HG03095 (cell line): ENCODE measurements at regions not wholly inside any gene's neighbourhood (a gene's known extent, or its start where the extent isn't known, plus 50 kb on each side); places are given as distances from the start of the nearest gene placed in this dataset.

Experiments used
- ATAC-seq: cut with Tn5 transposase; IDR thresholded peaks from one replicate; pipeline ENCODE4 v1.9.1; 2021; ENCODE audit warnings: moderate library complexity; ENCODE audit not compliant: unreplicated experiment

DNA sequence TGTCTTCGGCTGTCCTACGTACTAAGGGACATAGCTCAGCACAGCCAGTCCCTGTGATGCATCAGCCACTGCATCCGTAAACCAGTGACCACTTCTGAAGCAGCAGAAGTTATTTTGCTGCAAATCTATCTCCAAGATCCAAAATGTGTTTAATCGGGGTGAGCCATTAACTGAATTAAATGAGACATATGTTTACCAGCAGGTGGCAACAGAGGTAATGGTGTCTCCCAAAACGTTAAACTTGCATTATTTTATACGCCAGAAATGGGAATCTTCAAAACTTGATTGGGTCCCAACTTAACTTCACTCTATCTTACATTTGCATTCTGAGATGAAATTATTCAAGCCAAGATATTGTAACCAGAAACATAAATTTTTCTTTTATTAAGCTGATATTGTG is 75.3 kb upstream of the BOC start:
- ATAC-seq = no peak

DNA sequence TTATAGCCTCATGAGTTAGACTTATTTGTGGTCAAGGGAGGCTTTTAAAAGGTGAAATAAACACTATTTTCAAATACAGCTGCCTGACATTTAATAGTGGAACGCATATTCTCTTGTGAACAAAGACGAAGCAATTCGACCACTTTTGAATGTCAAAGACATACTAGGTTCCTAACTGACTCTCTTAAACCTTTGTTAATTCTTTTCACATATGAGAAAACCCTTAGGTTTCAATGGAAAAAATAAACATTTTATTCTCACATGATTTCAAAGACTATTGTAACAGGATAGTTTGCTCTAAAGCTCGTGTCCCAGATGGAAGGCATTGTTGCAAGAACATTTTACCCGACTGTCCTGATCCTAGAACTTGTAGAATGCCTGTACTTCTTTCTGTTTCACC is 74.8 kb upstream of the BOC start:
- no peak for ATAC-seq

DNA sequence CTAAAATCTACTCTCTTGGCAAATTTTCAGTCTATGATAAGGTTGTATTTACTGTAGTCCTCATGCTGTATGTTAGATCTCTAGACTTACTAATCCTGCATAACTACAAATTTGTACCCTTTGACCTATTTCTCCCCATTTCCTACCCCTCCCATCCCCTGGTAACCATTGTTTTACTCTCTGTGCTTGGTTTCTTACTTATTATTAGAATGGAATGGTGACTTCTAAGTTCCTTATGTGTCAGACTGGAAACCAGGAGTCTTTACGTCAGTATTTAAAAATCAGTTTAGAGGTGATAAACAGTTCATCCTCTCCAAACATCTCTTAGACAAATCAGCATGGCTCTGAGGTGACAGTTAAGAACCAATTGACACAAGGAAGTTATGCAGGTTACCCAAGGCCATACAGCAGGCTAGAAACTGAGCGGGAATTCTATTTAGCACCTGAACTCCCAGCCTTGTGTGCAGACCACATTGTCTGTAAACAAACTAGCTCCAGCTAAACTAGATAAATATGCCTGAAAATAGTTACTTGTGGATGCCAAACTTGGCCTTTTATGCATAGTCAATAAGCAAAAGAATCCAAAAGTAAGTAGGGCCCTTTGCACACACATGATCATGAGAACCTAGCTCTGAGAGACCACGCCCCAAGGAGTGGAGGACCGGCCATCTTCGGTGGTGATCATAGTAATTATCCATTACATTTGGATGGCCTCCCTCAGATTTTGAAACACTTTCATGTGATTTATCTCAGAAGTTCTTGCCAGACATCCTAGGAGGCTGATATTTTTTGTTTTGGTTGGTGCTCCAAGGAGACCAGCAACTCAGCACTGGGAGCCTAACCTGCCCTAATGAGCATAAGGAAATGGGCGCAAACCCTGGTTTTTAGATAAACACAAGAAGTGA is 72.3 kb upstream of the BOC start:
- no peak for ATAC-seq

DNA sequence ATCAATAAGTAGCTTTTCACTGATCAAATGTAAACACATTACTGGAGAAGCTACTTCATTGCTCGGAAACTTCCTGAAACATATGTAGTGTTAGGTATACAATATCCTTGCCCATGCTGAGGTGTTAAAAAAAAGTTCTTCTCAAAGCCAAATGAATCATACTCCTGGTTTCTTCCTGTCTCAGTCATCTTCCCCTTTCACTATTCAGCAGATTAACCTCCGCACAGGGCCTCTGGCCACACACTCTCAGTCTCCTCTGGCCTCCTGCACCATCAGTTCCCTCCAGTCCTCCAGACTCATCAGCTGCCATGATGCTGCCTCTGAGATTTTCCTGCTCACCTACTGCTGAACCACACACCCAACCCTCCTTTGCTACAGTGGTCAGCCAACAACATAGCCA is 70.5 kb upstream of the BOC start:
- no peak for ATAC-seq

DNA sequence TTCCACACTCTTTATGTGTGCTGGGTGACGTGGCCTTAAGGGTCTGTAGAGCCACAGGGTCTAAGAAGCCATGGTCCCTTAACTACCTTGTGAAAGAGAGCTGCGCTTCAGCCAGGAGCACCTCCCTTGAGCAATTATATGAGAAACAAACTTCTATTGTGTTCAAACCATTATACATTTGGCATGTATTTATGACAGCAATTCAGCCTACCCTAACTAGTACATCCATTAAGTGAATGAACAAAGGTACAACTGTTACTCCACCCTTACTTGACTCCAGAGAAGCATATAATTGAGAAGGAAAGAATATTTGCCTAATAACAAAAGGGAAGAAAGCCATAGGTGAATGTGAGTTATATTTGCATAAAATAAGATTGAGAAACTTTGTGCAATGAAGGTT is 69.8 kb upstream of the BOC start:
- ATAC-seq = no peak

DNA sequence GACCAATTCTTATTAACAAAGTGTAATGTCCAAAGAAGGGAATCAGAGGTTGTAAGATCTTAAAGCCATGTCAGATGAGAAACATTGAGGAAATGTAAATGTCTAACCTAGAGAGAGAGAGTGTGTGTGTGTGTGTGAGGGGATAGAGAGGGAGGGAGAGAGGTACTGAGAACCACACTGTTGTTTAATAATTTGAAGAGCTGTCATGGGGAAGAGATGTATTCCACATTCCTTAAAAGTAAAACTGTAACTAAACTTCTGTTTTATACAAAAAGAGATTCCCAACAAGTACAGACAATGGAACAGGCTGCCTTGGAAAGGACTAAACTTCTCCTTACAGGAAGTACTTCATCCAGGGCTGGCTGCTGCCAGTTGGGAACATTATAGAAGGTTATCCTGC is 68.9 kb upstream of the BOC start:
- no peak for ATAC-seq

DNA sequence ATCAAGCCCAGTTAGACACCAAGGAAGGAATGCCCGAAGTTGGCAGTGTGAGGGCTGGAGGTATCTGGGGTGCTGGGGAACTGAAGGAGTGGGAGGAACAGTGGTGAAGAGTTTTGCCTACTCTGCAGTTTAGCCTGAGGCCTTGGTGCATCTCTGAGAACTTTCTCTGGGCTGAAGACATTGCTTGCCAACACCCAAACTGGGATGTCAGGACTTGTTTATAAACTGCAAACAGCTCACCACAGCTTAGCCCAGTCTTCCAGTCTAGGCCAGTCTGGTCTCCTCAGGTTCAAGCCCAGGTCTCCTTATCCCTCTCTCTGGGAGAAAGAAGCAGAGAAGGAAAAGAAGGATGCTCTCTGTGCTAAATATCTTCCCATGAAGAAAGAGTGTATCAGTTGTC is 68.0 kb upstream of the BOC start:
- ATAC-seq = no peak

DNA sequence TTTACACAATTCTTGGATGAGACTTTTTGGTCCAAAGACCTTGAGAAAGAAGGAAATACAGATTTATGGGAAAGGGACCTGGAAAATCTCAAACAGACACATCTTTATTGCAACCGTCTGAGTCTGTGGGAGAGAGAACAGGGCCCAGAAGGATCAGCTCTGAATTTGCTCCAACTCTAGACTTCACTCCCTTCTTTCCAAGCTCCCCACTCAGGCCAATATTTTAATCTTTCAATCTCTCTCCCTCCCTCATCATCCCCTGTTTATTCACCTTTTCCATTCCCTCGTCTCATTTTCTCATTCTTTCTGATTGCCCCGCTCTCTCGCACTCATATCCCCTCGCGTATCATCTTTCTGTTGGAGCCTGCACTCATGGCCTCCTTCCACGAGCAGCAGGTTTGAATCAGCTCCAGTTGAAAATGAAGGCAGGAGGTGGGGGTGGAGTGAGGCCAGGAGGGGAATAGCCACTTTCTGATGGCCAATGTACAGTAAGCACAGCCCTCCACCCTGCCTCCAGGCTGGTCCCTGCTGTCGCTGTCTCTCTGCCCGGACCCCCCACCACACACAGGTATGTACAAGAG is 63.6 kb upstream of the BOC start:
- ATAC-seq = no peak

DNA sequence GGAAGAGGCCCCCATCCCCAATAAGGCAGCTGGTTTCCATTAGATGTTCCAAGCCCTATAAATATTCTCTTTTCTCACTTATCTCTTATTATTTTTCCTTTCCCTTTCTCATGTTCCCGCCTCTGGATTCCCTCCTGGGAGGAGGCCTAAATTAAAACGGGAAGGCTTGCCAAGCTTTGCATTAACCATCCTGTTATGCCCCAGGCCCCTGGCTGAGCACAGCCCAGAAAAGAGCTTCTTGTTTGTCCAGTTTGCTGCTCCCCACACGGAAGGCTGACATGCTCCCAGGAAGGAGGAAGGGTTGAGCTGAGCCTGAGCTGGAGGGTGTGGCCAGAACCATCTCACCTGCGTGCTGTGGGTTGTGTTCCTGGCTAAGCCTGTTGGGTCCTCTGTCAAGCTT is 63.1 kb upstream of the BOC start:
- no peak for ATAC-seq

DNA sequence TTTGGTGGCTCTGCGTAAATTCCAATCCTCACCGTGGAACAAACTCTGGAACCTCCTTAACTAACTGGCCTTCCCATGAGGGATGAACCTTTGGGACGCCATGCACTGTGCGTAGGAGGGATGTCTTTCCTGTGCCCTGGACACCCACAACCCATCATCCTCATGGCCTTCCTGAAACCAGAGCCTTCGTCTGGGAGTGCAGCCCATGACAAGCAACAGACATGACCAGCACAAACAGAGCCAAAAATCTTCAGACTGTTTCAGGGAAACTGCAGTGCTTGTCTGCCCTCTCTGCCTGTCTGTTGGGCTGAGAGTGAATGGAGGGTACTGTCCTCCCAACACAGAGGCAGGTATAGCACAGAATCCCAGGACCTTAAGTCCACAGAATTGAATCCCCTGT is 61.1 kb upstream of the BOC start:
- no peak for ATAC-seq

DNA sequence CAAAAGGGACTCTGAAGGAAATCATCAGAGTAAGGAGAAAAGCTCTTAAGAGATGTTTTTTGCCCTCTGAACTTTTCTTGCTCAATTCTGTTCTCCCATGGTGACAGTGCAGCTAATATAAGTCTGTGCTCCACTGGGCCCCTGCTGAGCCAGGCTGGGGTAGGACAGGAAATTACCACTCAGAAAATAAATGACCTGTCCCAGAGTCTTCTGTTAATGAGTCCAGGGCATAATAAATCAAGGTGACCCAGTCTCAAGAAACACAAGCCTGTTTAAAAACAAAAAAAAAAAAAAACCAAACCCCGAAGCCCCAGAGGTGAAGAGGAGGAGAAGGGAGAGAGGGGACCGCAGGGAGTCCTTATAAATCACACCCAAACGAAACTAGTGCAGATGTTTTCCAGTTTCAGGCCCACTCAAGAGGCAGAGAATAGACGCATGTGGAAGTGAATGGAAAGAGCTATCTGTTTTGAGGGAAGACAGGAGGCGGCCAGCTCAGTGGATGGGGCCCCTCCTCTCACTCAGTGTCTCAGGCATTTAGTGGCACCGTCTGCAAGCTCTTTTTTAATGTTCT is 59.8 kb upstream of the BOC start:
- no peak for ATAC-seq

DNA sequence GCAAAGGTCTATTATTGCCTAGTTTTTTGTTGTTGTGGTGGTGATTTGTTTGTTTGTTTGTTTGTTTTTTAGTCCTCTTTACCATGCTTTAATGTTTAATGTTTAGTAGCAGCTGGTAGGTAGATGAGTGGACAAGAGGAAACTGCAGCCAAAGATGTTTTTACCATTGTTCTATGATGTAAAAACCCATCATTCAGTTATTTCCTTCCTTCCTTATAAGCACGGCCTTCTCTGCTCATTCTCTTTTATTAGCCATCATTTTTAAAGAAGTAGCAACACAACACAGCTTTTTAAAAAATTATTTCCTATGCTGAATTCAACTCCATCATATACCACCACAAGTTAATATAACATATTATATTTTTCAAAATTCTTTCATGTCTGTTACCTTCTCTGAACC is 58.5 kb upstream of the BOC start:
- ATAC-seq = no peak

DNA sequence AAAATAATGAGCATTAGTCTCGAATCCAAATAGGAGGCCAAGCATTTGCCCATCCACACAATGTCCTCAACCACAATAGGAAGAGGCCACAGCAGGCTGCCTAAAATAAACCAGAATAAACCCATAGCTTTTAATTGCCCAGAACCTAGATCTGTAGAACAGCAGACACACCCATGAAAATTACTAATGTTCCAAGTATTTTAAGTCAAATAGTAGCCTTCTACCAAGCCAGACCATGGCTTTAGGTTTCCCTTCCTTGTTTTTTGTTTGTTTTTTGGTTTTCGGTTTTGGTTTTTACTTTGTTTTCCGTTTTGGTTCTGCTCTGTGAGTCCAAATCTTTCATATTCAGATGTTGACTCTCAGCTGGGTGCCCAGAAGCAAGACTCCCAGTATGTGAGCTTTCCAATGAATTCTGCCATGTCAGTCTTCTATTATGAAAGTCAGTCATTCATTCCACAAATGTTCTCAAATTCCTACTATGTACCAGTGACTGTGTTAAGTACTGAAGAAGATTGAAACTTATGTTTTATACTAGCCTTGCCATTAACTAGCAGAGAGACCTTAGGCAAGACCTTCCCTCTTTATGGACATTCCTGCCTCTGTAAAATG is 57.8 kb upstream of the BOC start:
- peak; percentile 82 for ATAC-seq

DNA sequence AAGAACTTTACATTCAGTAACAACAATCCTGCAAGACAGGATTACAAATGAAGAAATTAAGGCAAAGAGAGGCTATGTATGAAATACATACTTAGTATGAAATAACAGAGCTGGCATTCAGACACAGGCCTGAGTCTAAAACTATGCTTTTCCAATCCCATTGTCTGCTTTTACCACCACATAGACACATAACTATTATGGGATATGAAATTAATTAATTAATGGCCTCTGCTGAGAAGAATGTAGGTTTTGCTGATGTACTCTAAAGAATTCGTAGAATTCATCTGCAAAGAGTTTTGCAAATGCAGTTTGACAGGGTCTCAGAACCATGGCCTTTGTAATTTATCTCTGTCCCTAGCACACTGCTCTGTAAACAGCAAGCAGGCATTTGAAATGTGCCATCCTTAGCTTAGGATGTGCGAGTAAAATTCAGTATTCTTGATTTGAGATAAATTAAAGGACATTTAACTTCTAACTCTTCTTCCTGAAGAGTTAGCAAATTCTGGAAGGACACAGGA is 54.5 kb upstream of the BOC start:
- no peak for ATAC-seq

DNA sequence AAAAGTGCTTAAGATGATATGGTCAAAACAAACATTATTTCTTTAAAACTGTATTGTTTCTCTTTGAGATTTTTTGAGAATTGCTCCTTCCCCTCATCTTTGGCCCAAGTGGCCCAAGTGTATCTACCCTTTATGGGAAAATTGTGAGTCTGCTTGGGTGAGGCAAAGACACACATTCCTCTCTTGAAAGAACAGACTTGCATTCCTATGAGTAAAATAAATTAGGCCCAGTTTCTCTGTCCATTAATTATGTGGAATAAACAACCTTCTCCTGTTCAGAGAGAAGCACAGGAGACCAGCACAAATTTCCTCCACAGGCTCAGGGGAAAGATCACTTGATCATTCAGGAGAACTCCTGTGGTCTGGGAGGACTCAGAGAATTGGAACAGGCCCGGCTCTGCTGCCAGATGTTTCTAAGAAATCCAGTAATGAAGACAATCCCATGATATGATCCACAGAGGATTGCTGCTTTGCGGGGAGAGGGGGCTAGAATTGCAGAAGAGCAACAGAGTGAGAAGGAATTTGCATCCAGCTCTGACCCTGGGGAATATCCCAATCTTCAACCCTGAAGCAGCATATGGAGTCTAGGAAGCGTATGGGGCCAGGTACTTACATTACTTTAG is 53.8 kb upstream of the BOC start:
- no peak for ATAC-seq

DNA sequence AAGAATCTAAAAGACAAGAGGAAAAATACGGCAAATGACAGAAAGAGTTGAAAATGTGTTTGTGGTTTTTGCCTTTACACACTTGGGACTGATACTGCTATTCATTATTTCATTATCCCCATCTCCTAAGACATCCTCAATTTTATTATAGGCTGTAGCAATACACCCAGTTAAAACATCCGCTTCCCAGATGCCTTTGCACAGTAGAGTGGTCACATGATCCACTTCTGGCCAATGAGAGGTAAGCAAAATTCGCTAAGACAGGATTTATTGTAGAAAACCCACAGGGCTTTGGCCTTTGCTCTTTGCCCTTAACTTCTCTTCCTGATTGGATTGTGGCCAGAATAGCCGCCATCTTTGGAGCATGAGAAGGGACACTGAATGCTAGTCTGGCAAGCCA is 53.2 kb upstream of the BOC start:
- ATAC-seq = no peak
